A549 (cell line): ENCODE measurements at regions not wholly inside any gene's neighbourhood (a gene's known extent, or its start where the extent isn't known, plus 50 kb on each side); places are given as distances from the start of the nearest gene placed in this dataset.

ENCODE experiments used
- CEBPB ChIP-seq, 2 experiments: fragments of >200 bp in 1 of 2; sonication (Bioruptor Twin) in 1 of 2; formaldehyde crosslinking in 1 of 2; IDR thresholded peaks; 2 replicates each; pipeline ENCODE4 v1.6.1; 2012 to 2016
- CHD2 ChIP-seq: fragments of 150-350 bp; IDR thresholded peaks from 2 replicates; pipeline ENCODE4 v1.6.1; 2014; ENCODE audit warnings: low read length; ENCODE audit not compliant: partially characterized antibody
- EHMT2 ChIP-seq: fragments of 200-600 bp; sonication (generic); IDR thresholded peaks from 2 replicates; pipeline ENCODE4 v1.6.1; 2016; ENCODE audit warnings: antibody characterized with exemption, low read depth, mild to moderate bottlenecking, moderate library complexity
- EP300 ChIP-seq, 2 experiments: fragments of >200 bp; sonication (Bioruptor Twin); formaldehyde crosslinking; IDR thresholded peaks; 2 replicates in 1 of 2; 3 replicates in 1 of 2; pipeline ENCODE4 v1.6.1; 2016 to 2017
- ESRRA ChIP-seq: fragments of 150-350 bp; IDR thresholded peaks from 2 replicates; pipeline ENCODE4 v1.6.1; 2014; ENCODE audit warnings: mild to moderate bottlenecking, low read length, borderline replicate concordance
- HOXA7 ChIP-seq: fragments of 250-450 bp; sonication (Bioruptor Pico); IDR thresholded peaks from 2 replicates; pipeline ENCODE4 v1.5.0; 2020; ENCODE audit warnings: mild to moderate bottlenecking, moderate library complexity
- JUN ChIP-seq, 2 experiments: fragments of >200 bp; sonication (Bioruptor Twin); formaldehyde crosslinking; IDR thresholded peaks; 2 replicates in 1 of 2; 3 replicates in 1 of 2; pipeline ENCODE4 v1.6.1; 2016 to 2017
- KDM5A ChIP-seq: fragments of 200-600 bp; sonication (generic); IDR thresholded peaks from 2 replicates; pipeline ENCODE4 v1.6.1; 2016; ENCODE audit warnings: antibody characterized with exemption, mild to moderate bottlenecking
- POLR2A ChIP-seq: IDR thresholded peaks from 2 replicates; pipeline ENCODE4 v1.6.1; 2012; ENCODE audit warnings: mild to moderate bottlenecking, low read length
- RCOR1 ChIP-seq: fragments of 150-350 bp; IDR thresholded peaks from 2 replicates; pipeline ENCODE4 v1.6.1; 2014; ENCODE audit warnings: antibody characterized with exemption, low read length, low read depth
- REST ChIP-seq: fragments of 200-600 bp; sonication (generic); IDR thresholded peaks from 2 replicates; pipeline ENCODE4 v1.6.1; 2016; ENCODE audit warnings: antibody characterized with exemption, mild to moderate bottlenecking, moderate library complexity
- SMC3 ChIP-seq: fragments of >200 bp; sonication (Bioruptor Twin); formaldehyde crosslinking; IDR thresholded peaks from 3 replicates; pipeline ENCODE4 v1.6.1; 2018; ENCODE audit warnings: inconsistent platforms
- USF2 ChIP-seq: fragments of 450-650 bp; IDR thresholded peaks from 2 replicates; pipeline ENCODE4 v1.6.1; 2014; ENCODE audit warnings: antibody characterized with exemption
- TF ChIP-seq, protein P1 (sequence below): fragments of >200 bp; sonication (Bioruptor Twin); formaldehyde crosslinking; IDR thresholded peaks from 3 replicates; pipeline ENCODE4 v1.5.1; 2016

GRCh38 chr3:144063306-144063705 is 91.7 kb downstream of the DIPK2A start:
- TF ChIP-seq, protein P1, sequence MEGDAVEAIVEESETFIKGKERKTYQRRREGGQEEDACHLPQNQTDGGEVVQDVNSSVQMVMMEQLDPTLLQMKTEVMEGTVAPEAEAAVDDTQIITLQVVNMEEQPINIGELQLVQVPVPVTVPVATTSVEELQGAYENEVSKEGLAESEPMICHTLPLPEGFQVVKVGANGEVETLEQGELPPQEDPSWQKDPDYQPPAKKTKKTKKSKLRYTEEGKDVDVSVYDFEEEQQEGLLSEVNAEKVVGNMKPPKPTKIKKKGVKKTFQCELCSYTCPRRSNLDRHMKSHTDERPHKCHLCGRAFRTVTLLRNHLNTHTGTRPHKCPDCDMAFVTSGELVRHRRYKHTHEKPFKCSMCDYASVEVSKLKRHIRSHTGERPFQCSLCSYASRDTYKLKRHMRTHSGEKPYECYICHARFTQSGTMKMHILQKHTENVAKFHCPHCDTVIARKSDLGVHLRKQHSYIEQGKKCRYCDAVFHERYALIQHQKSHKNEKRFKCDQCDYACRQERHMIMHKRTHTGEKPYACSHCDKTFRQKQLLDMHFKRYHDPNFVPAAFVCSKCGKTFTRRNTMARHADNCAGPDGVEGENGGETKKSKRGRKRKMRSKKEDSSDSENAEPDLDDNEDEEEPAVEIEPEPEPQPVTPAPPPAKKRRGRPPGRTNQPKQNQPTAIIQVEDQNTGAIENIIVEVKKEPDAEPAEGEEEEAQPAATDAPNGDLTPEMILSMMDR = no peak
- TF ChIP-seq USF2 (no peak), CEBPB (IDR thresholded peaks at IDR 0.05) (no peak), EP300 (IDR thresholded peaks at IDR 0.05) (no peak), REST (no peak), SMC3 (no peak), JUN (IDR thresholded peaks at IDR 0.05) (no peak), ESRRA (no peak), POLR2A (no peak), RCOR1 (no peak), CHD2 (no peak), EHMT2 (no peak), HOXA7 (CRISPR knock-in tag) (no peak), KDM5A (no peak)
